ENCODE measurements at regions not wholly inside any gene's neighbourhood (a gene's known extent, or its start where the extent isn't known, plus 50 kb on each side); places are given as distances from the start of the nearest gene placed in this dataset.
A peak's percentile ranks its signal among the peaks of the same experiment; 100 is the strongest.

- WGBS, 2 donors: 69 to 81% methylated on average over 5 of the region's 5 CpGs
- Histone ChIP-seq H3K4me3 (replicated peaks in 1 of 3) (no peak overlapping the region), H3K4me1 (peaks cover 0 to 2% of the 10 kb centered on the region in 2 donors), H3K9me3 (no peaks in the 10 kb centered on the region), H3K27me3 (no peaks in the 10 kb centered on the region), H3K27ac (no peak overlapping the region), H3K36me3 (no peaks in the 10 kb centered on the region)
- TF ChIP-seq POLR2A (IDR thresholded peaks at IDR 0.05): no peak
- TF ChIP-seq CTCF (IDR thresholded peaks at IDR 0.05): no peak
- intact Hi-C loops (cut with DNase I): loop anchor here (5.0 kb wide), 1 partner anchor 171 kb away; no protein-coding TSS in a partner anchor
- no peak for DNase-seq
Measured at GRCh38 chr3:64311424-64312061, 86.3 kb upstream of the PRICKLE2 start.

- H3K27ac ChIP-seq: no peak overlapping the region
- TF ChIP-seq POLR2A (IDR thresholded peaks at IDR 0.05) (no peak), CTCF (IDR thresholded peaks at IDR 0.05) (no peak)
- WGBS, 2 donors: 100% methylated on average over 1 of the region's 1 CpG
- intact Hi-C loops (cut with DNase I): no loop called here
- no peaks in the 10 kb centered on the region for H3K36me3 ChIP-seq
- H3K9me3 ChIP-seq: no peaks in the 10 kb centered on the region
- H3K4me3 ChIP-seq (replicated peaks in 1 of 3): no peak overlapping the region
- no peak for DNase-seq
- peaks cover 0 to 5% of the 10 kb centered on the region in 2 donors for H3K4me1 ChIP-seq
- no peaks in the 10 kb centered on the region for H3K27me3 ChIP-seq
Measured at GRCh38 chr3:64308931-64309330, 83.7 kb upstream of the PRICKLE2 start.

DNA sequence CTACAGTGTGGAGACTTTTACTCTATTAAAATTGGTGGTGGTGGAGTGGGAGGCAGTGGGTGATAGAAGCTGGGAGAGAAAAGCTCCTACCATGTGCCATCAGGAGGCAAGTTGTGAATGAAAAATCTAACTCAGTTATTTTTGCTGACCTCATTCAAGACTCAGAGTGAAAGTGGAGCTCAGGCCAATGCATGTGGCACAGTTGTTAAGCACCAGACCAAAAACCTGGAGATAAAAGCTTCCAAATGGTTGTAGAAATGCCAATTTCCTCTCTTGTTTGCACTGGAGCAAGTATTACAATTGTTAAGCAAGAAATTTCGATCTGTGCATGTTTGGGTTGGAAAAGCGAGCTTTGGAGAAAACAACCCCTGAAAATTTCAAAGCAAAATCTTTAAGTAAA, 81.5 kb upstream of the PRICKLE2 start:
- H3K36me3 ChIP-seq: no peaks in the 10 kb centered on the region
- no peaks in the 10 kb centered on the region for H3K9me3 ChIP-seq
- TF ChIP-seq POLR2A (IDR thresholded peaks at IDR 0.05): no peak
- TF ChIP-seq CTCF (IDR thresholded peaks at IDR 0.05): no peak
- H3K27me3 ChIP-seq: no peaks in the 10 kb centered on the region
- intact Hi-C loops (cut with DNase I): no loop called here
- peak overlapping the region in 1 of 3 donors; percentile 15 for H3K27ac ChIP-seq
- peak; percentile 38 to 69 for DNase-seq
- H3K4me3 ChIP-seq (replicated peaks in 1 of 3): no peak overlapping the region
- peaks cover 0 to 5% of the 10 kb centered on the region in 2 donors for H3K4me1 ChIP-seq
- 34 to 36% methylated on average over 2 of the region's 2 CpGs for WGBS, 2 donors

- DNase-seq: no peak
- H3K9me3 ChIP-seq: no peaks in the 10 kb centered on the region
- intact Hi-C loops (cut with DNase I): no loop called here
- H3K27ac ChIP-seq: no peak overlapping the region
- no peaks in the 10 kb centered on the region for H3K36me3 ChIP-seq
- no peak for TF ChIP-seq POLR2A (IDR thresholded peaks at IDR 0.05)
- no peak for TF ChIP-seq CTCF (IDR thresholded peaks at IDR 0.05)
- H3K4me1 ChIP-seq: peaks cover 0 to 5% of the 10 kb centered on the region in 2 donors
- H3K27me3 ChIP-seq: no peaks in the 10 kb centered on the region
- no peak overlapping the region for H3K4me3 ChIP-seq (replicated peaks in 1 of 3)
- 88 to 96% methylated on average over 1 of the region's 1 CpG for WGBS, 2 donors
Measured at GRCh38 chr3:64305731-64306130, 80.5 kb upstream of the PRICKLE2 start.

- intact Hi-C loops (cut with DNase I): no loop called here
- TF ChIP-seq POLR2A (IDR thresholded peaks at IDR 0.05) (no peak), CTCF (IDR thresholded peaks at IDR 0.05) (no peak)
- 92 to 95% methylated on average over 8 of the region's 8 CpGs for WGBS, 2 donors
- no peaks in the 10 kb centered on the region for H3K27me3 ChIP-seq
- H3K4me3 ChIP-seq (replicated peaks in 1 of 3): no peak overlapping the region
- H3K27ac ChIP-seq: no peak overlapping the region
- no peak for DNase-seq
- H3K36me3 ChIP-seq: no peaks in the 10 kb centered on the region
- H3K9me3 ChIP-seq: no peaks in the 10 kb centered on the region
- H3K4me1 ChIP-seq: peaks cover 0 to 5% of the 10 kb centered on the region in 2 donors
Measured at GRCh38 chr3:64304828-64305410, 79.7 kb upstream of the PRICKLE2 start.
